Psoas muscle (tissue), 7 donors: ENCODE measurements at regions not wholly inside any gene's neighbourhood (a gene's known extent, or its start where the extent isn't known, plus 50 kb on each side); places are given as distances from the start of the nearest gene placed in this dataset.
"Not testable (repeated sequence)": the region's sequence is repeated elsewhere in the genome, so short reads cannot be mapped to it uniquely, and the experiment has no call there.

Experiments used
- ATAC-seq, 4 donors: fragments of 200-7000 bp; cut with Tn5 transposase; one replicate each; pipeline ENCODE4 v1.9.1; 2020; ENCODE audit warnings: moderate library complexity in 3 of 4, mild to moderate bottlenecking in 2 of 4
- DNase-seq, 2 donors: peaks; one replicate each; pipeline ENCODE4 v3.0.0-alpha.2; 2020
- H3K27ac ChIP-seq: fragments of 200-600 bp; one replicate; pipeline ENCODE4 v1.8.0; 2022
- H3K27me3 ChIP-seq, 3 donors: fragments of 200-600 bp in 1 of 3; one replicate each; pipeline versions ENCODE4 v1.6.1 to v1.8.0; 2013 to 2022; ENCODE audit warnings: low read length in 2 of 3, mild to moderate bottlenecking in 2 of 3, moderate library complexity in 1 of 3; ENCODE audit not compliant: insufficient read depth in 3 of 3
- H3K36me3 ChIP-seq, 2 donors: fragments of 200-600 bp in 1 of 2; one replicate each; pipeline versions ENCODE4 v1.6.1 to v1.8.0; 2013 to 2022; ENCODE audit warnings: low read depth in 1 of 2, mild to moderate bottlenecking in 1 of 2, moderate library complexity in 1 of 2; ENCODE audit not compliant: insufficient read depth in 1 of 2
- H3K4me1 ChIP-seq: fragments of 200-600 bp; one replicate; pipeline ENCODE4 v1.8.0; 2022
- H3K4me3 ChIP-seq: fragments of 200-600 bp; one replicate; pipeline ENCODE4 v1.8.0; 2022; ENCODE audit warnings: mild to moderate bottlenecking
- H3K9me3 ChIP-seq: fragments of 200-600 bp; one replicate; pipeline ENCODE4 v1.8.0; 2022
- WGBS, 3 donors: extraction: QIAGEN DNeasy Blood & Tissue Kit; methylation state at CpG; one replicate each; pipeline versions ENCODE4 v1.1.6 to v1.1.7; 2013; 5-methylcytosine and 5-hydroxymethylcytosine counted together
- intact Hi-C, 2 donors: fragments of 100-400 bp; cut with DNase I; formaldehyde crosslinking; loops; one replicate each; pipeline versions ENCODE4 v1.11.0 to v1.14.2; 2022
- TF ChIP-seq, protein P1 (sequence below): fragments of 200-600 bp; IDR thresholded peaks from one replicate; pipeline ENCODE4 v1.8.0; 2022; ENCODE audit warnings: antibody characterized with exemption
- donor health status: healthy with polysubstance abuse.
- donor health status: DM: no; HTN: no; CAD: no; lungs with moderate emphysema.
- donor health status: Bipolar disorder and iron deficiency.
- donor health status: healthy.
- donor health status: DM: yes; HTN: yes; CAD: no.
- donor health status: DM: no; HTN: no; CAD: no.
- donor health status: DM: yes; HTN: yes; CAD: no.

DNA sequence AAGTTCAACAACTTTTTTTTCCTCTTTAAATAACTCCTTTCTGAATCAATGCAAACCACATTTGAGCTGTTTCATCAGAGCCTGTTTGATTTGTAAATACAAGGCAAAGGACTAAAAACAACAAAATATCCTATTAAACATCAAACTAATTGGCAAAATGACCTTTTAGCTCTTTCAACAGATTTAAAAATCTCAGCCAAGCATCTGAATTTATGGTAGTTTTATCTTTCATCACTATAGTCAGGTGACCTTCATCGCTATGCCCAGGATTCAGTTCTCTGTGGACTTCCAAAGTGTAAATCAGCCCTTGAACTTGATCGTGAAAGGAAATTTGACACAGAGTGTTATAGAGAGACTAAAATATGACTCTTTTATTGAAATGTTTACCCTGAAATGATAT is 1554.5 kb upstream of the FLRT2 start:
- H3K27ac ChIP-seq = no peak overlapping the region
- intact Hi-C loops = no loop called here
- H3K9me3 ChIP-seq = no peaks in the 10 kb centered on the region
- WGBS, 3 donors = 8 to 20% (median 11%) methylated on average over 2 of the region's 2 CpGs
- no peaks in the 10 kb centered on the region for H3K27me3 ChIP-seq
- no peak for DNase-seq
- no peak for ATAC-seq
- H3K4me3 ChIP-seq = no peak overlapping the region
- no peaks in the 10 kb centered on the region for H3K36me3 ChIP-seq
- H3K4me1 ChIP-seq = no peaks in the 10 kb centered on the region
- TF ChIP-seq, protein P1, sequence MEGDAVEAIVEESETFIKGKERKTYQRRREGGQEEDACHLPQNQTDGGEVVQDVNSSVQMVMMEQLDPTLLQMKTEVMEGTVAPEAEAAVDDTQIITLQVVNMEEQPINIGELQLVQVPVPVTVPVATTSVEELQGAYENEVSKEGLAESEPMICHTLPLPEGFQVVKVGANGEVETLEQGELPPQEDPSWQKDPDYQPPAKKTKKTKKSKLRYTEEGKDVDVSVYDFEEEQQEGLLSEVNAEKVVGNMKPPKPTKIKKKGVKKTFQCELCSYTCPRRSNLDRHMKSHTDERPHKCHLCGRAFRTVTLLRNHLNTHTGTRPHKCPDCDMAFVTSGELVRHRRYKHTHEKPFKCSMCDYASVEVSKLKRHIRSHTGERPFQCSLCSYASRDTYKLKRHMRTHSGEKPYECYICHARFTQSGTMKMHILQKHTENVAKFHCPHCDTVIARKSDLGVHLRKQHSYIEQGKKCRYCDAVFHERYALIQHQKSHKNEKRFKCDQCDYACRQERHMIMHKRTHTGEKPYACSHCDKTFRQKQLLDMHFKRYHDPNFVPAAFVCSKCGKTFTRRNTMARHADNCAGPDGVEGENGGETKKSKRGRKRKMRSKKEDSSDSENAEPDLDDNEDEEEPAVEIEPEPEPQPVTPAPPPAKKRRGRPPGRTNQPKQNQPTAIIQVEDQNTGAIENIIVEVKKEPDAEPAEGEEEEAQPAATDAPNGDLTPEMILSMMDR = no peak

DNA sequence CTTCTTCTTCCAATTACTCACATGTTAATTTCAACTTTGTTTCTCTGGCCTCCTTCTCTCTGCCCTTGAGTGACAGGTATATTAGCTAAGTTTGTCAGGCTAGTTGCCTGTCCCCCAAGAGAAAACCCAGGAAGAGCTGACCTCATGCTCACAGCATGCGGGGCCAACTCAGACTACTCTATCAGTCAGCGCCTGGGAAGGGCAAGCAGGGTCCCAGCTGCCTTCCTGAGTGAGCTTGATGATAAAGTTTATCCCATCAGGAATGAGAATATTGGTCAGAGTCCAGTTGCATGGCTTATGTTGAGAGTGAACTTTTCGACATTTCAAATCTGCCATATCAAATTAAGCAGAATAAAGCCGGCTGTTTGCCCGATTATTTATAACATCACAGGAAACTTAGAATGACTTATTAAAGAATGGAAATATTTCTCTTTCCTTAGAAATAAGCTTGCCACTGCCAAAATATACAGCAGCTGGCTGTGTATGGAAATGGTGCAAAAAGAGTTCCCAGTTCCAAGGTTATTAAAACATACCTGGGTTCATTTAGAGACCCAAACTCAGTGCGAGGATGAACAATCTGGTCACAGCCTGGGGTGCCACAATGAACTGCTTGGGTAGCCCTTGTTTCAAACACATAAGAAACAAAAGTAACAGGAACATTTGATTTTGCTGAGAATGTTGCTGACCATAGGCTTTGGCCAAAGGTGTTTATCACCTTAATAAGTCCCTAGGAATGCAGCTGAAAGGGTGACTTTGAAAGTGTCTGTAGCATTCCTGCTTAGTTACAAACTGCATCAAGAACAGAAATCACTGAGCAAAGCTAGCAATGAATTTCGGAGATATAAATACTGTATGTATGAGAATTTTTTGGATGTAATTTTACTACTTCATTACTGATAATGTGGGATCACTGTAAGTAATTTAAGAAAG is 1553.8 kb upstream of the FLRT2 start:
- ATAC-seq = peak in 1 of 4 donors; percentile 45
- Histone ChIP-seq H3K4me1 (no peaks in the 10 kb centered on the region), H3K9me3 (no peaks in the 10 kb centered on the region), H3K27ac (no peak overlapping the region), H3K27me3 (no peaks in the 10 kb centered on the region), H3K4me3 (no peak overlapping the region), H3K36me3 (no peaks in the 10 kb centered on the region)
- intact Hi-C loops = no loop called here
- peak; percentile 15 to 56 for DNase-seq
- TF ChIP-seq, protein P1 = no peak
- 7 to 18% (median 9%) methylated on average over 7 of the region's 7 CpGs for WGBS, 3 donors

DNA sequence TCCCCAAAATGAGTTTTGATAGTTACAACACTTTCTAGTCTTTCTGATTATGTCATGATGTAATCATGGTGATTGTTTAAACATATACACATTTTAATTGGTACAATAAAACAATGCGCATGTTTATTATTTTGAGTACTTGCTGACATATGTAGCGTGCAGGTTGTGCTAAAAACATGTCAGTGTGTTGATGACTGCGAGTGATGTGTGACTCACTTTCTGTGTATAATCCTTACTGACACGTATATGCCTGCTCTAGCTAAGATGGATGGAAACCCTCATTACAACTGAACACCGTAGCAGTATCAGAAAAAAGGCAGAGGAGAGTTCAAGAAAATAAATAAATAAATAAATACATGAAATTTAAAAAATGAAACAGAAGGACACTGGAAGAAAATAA is 1552.4 kb upstream of the FLRT2 start:
- 95 to 97% (median 97%) methylated on average over 5 of the region's 5 CpGs for WGBS, 3 donors
- DNase-seq (no peak), ATAC-seq (no peak)
- no peaks in the 10 kb centered on the region for H3K27me3 ChIP-seq
- TF ChIP-seq, protein P1 = no peak
- H3K9me3 ChIP-seq = no peaks in the 10 kb centered on the region
- H3K27ac ChIP-seq = no peak overlapping the region
- H3K4me3 ChIP-seq = no peak overlapping the region
- H3K4me1 ChIP-seq = no peaks in the 10 kb centered on the region
- H3K36me3 ChIP-seq = no peaks in the 10 kb centered on the region
- intact Hi-C loops = no loop called here

DNA sequence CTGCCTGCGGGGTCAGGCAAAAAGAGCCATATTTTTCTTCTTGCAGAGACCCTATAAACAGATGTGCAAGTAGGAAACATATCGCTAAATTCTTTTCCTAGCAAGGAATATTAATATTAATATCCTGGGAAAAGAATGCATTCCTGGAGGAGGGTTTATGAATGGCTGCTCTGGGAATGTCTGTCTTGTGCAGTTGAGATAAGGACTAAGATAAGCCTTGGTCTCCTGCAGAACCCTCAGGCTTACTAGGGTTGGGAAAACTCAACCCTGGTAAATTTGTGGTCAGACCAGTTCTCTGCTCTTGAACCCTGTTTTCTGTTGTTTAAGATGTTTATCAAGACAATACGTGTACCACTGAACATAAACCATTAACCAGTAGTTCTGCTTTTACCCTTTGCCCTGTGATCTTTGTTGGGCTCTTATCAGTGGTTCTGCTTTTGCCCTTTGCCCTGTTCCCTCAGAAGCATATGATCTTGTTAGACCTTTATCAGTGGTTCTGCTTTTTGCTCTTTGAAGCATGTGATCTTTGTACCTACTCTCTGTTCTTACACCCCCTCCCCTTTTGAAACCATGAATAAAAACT is 1548.2 kb upstream of the FLRT2 start:
- WGBS, 3 donors = 92 to 93% (median 93%) methylated on average over 3 of the region's 3 CpGs
- ATAC-seq, H3K4me3 ChIP-seq, H3K36me3 ChIP-seq, intact Hi-C loops, H3K27me3 ChIP-seq, H3K4me1 ChIP-seq, DNase-seq, H3K27ac ChIP-seq, H3K9me3 ChIP-seq: not testable (repeated sequence)

DNA sequence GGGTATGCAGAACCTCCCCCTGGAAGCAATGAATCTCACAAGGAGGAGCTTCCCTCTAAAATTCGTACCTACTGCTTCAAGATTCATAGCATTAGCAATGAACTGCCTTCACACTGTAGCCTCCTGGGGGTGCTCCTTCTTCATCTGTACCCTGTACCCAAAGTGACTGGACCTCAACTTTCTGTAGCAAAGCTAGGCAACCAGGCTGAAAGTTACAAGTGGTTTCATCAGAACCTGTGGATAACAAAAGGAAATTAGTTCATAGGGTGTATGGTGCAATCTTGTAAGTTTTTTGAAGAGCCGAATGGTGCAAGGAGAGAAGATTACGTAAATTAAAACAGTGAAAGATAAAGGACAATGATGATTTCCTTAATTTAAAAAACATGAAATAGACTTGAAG is 1541.7 kb upstream of the FLRT2 start:
- Histone ChIP-seq H3K4me1 (no peaks in the 10 kb centered on the region), H3K9me3 (no peaks in the 10 kb centered on the region), H3K36me3 (no peaks in the 10 kb centered on the region), H3K4me3 (no peak overlapping the region), H3K27me3 (no peaks in the 10 kb centered on the region), H3K27ac (no peak overlapping the region)
- TF ChIP-seq, protein P1 = no peak
- intact Hi-C loops = no loop called here
- ATAC-seq = no peak
- no peak for DNase-seq
- 85 to 87% (median 87%) methylated on average over 3 of the region's 3 CpGs for WGBS, 3 donors
